K562 (cell line): ENCODE measurements at regions not wholly inside any gene's neighbourhood (a gene's known extent, or its start where the extent isn't known, plus 50 kb on each side); places are given as distances from the start of the nearest gene placed in this dataset.

Source experiments
- ATAC-seq: fragments of 200-7000 bp; cut with Tn5 transposase; 3 replicates; pipeline ENCODE4 v1.9.1; 2020; ENCODE audit warnings: moderate library complexity
- BruUV-seq: library from RNA; stranded (reverse); fragments of 400-500 nt; replicated peaks from 2 replicates; lab custom pipeline; 2021; lab: Mats Ljungman, UMichigan
- CTCF ChIA-PET: fragments of 300-600 bp; formaldehyde crosslinking; extraction: SDS; loops from one replicate; lab custom pipeline; 2021; ENCODE audit warnings: low intra/inter-chr PET ratio; lab: Yijun Ruan, JAX
- POLR2A ChIA-PET: fragments of 300-600, 350-650 bp; sonication (Branson Sonifier 250); formaldehyde crosslinking; extraction: SDS; loops from one replicate; lab custom pipeline; 2021; ENCODE audit warnings: antibody characterized with exemption, inconsistent platforms; lab: Yijun Ruan, JAX
- DNase-seq, 4 experiments: peaks; one replicate each; pipeline versions ENCODE4 v3.0.0 to v3.0.0-alpha.2; 2011 to 2018; ENCODE audit warnings: low spot score in 3 of 4, mixed read lengths in 3 of 4; ENCODE audit errors: extremely low read depth in 1 of 4
- FAIRE-seq: peaks from 2 replicates; lab custom pipeline; 2011; peaks lifted over from hg19 to GRCh38; lab: Jason Lieb, UNC
- H2AFZ ChIP-seq: 2 replicates; pipeline ENCODE4 v1.6.0; 2011; ENCODE audit warnings: low read depth, low read length, control low read depth, inconsistent platforms
- H3K27ac ChIP-seq: fragments of 200-600 bp; 3 replicates; pipeline ENCODE4 v1.8.0; 2011; ENCODE audit warnings: low read depth, mild to moderate bottlenecking, control low read depth, inconsistent platforms, low read length, moderate library complexity, mixed read lengths; ENCODE audit errors: extremely low read depth
- H3K27me3 ChIP-seq, 2 experiments: fragments of 300-600 bp in 1 of 2; 2 replicates in 1 of 2; 3 replicates in 1 of 2; pipeline versions ENCODE4 v1.6.0 to v1.8.0; 2011; ENCODE audit warnings: inconsistent platforms in 2 of 2, low read length in 2 of 2, mild to moderate bottlenecking in 1 of 2, mixed read lengths in 1 of 2, moderate library complexity in 1 of 2; ENCODE audit not compliant: control insufficient read depth in 2 of 2, insufficient read depth in 2 of 2
- H3K36me3 ChIP-seq: fragments of 300-600 bp; 3 replicates; pipeline ENCODE4 v1.8.0; 2011; ENCODE audit warnings: mild to moderate bottlenecking, low read length, inconsistent platforms; ENCODE audit not compliant: control insufficient read depth, insufficient read depth
- H3K4me1 ChIP-seq, 2 experiments: fragments of 200-600 bp in 1 of 2; replicated peaks in 1 of 2; 2 replicates in 1 of 2; 3 replicates in 1 of 2; pipeline versions ENCODE4 v1.5.1 to v1.8.0; 2011; ENCODE audit warnings: inconsistent platforms in 2 of 2, low read length in 2 of 2, mild to moderate bottlenecking in 1 of 2, mixed read lengths in 1 of 2, moderate library complexity in 1 of 2; ENCODE audit not compliant: control insufficient read depth in 2 of 2, insufficient read depth in 2 of 2
- H3K4me2 ChIP-seq: 2 replicates; pipeline ENCODE4 v1.6.1; 2011; ENCODE audit warnings: low read length, control low read depth, inconsistent platforms, mixed read lengths; ENCODE audit not compliant: insufficient read depth
- H3K4me3 ChIP-seq: fragments of 200-600 bp; sonication (generic), shearing (Covaris generic); 2 replicates; pipeline ENCODE4 v1.5.1; 2016; ENCODE audit warnings: control low read depth, inconsistent platforms
- H3K79me2 ChIP-seq: fragments of 200-600 bp; 3 replicates; pipeline ENCODE4 v1.8.0; 2011; ENCODE audit warnings: low read length, inconsistent platforms; ENCODE audit not compliant: control insufficient read depth, insufficient read depth
- H3K9ac ChIP-seq, 2 experiments: 2 replicates each; pipeline versions ENCODE4 v1.6.0 to v1.6.1; 2011; ENCODE audit warnings: low read depth in 2 of 2, low read length in 2 of 2, control low read depth in 1 of 2, inconsistent platforms in 1 of 2, mild to moderate bottlenecking in 1 of 2, mixed read lengths in 1 of 2; ENCODE audit not compliant: insufficient read depth in 1 of 2
- H3K9me1 ChIP-seq: one replicate; pipeline ENCODE4 v1.6.0; 2011; ENCODE audit warnings: inconsistent platforms, mild to moderate bottlenecking, low read length, moderate library complexity; ENCODE audit not compliant: control insufficient read depth, insufficient read depth
- H3K9me3 ChIP-seq: replicated peaks from 2 replicates; pipeline ENCODE4 v1.5.1; 2011; ENCODE audit warnings: low read depth, low read length, inconsistent platforms; ENCODE audit not compliant: control insufficient read depth, insufficient read depth
- H4K20me1 ChIP-seq: replicated peaks from 2 replicates; pipeline ENCODE4 v1.6.1; 2011; ENCODE audit warnings: low read length, inconsistent platforms, mixed read lengths; ENCODE audit not compliant: control insufficient read depth, insufficient read depth
- EGR1 ChIP-seq: fragments of 450-650 bp; conservative IDR thresholded peaks from 2 replicates; pipeline ENCODE4 v1.6.1; 2017; ENCODE audit warnings: mild to moderate bottlenecking
- GABPB2 ChIP-seq: fragments of 250-450 bp; sonication (Bioruptor Pico); conservative IDR thresholded peaks from 2 replicates; pipeline ENCODE4 v1.5.1; 2021; ENCODE audit warnings: mild to moderate bottlenecking
- HIVEP1 ChIP-seq: fragments of 250-450 bp; sonication (Bioruptor Pico); IDR thresholded peaks from 2 replicates; pipeline ENCODE4 v1.4.0; 2020; ENCODE audit warnings: mild to moderate bottlenecking
- KAT7 ChIP-seq: sonication (generic); formaldehyde crosslinking; IDR thresholded peaks from 2 replicates; pipeline ENCODE4 v1.8.0; 2022; ENCODE audit warnings: missing genetic modification reagents, mild to moderate bottlenecking, borderline replicate concordance
- KLF16 ChIP-seq: IDR thresholded peaks from 2 replicates; pipeline ENCODE4 v1.6.1; 2016; ENCODE audit warnings: antibody characterized with exemption
- NFYB ChIP-seq: IDR thresholded peaks from 2 replicates; pipeline ENCODE4 v1.6.1; 2011; ENCODE audit warnings: mild to moderate bottlenecking, moderate library complexity; ENCODE audit not compliant: insufficient read length; ENCODE audit errors: extremely low read depth
- NR0B1 ChIP-seq: fragments of 450-650 bp; IDR thresholded peaks from one replicate; pipeline ENCODE4 v1.6.1; 2018; ENCODE audit warnings: mild to moderate bottlenecking, moderate library complexity; ENCODE audit not compliant: partially characterized antibody
- PHF8 ChIP-seq: fragments of 200-600 bp; sonication (generic); IDR thresholded peaks from 2 replicates; pipeline ENCODE4 v1.6.1; 2012; ENCODE audit warnings: mixed run types, mild to moderate bottlenecking, inconsistent platforms, low read length, moderate library complexity, borderline replicate concordance
- POLR3G ChIP-seq: IDR thresholded peaks from 2 replicates; pipeline ENCODE4 v1.6.1; 2011; ENCODE audit not compliant: insufficient read length, insufficient replicate concordance; ENCODE audit errors: extremely low read depth
- TAL1 ChIP-seq: fragments of 450-650 bp; IDR thresholded peaks from 2 replicates; pipeline ENCODE4 v1.6.1; 2016; ENCODE audit warnings: mild to moderate bottlenecking
- ZKSCAN3 ChIP-seq: fragments of 250-450 bp; sonication (Bioruptor Pico); IDR thresholded peaks from 2 replicates; pipeline ENCODE4 v1.4.0; 2020
- WGBS: fragments of 100-300 bp; shearing (Covaris generic); methylation state at CpG from one replicate; pipeline ENCODE4 v1.1.6; 2016; ENCODE audit warnings: low coverage, mixed read lengths; ENCODE audit not compliant: insufficient coverage; ENCODE audit errors: missing lambda C conversion rate; 5-methylcytosine and 5-hydroxymethylcytosine counted together
- in situ Hi-C: fragments of 300-500 bp; cut with MboI; formaldehyde crosslinking; loops from 4 replicates; pipeline ENCODE4 v1.15.0; 2018; ENCODE audit warnings: inconsistent platforms, mixed read lengths
- intact Hi-C: fragments of 100-400 bp; cut with micrococcal nuclease; formaldehyde crosslinking; loops from 2 replicates; pipeline ENCODE4 v1.14.2; 2022
- TF ChIP-seq, protein P1 (sequence below): fragments of 450-650 bp; IDR thresholded peaks from 2 replicates; pipeline ENCODE4 v1.6.1; 2016

- CTCF ChIA-PET: no interaction called here
- Histone ChIP-seq H3K27me3 (no peaks in the 10 kb centered on the region), H3K79me2 (no peaks in the 10 kb centered on the region), H3K9ac (no peak overlapping the region)
- ATAC-seq: no peak
- in situ Hi-C loops: loop anchor here (25.0 kb wide), 2 partner anchors 595 to 795 kb away; no protein-coding TSS in a partner anchor
- TF ChIP-seq TAL1: no peak
- TF ChIP-seq POLR3G: no peak
- TF ChIP-seq, protein P1, sequence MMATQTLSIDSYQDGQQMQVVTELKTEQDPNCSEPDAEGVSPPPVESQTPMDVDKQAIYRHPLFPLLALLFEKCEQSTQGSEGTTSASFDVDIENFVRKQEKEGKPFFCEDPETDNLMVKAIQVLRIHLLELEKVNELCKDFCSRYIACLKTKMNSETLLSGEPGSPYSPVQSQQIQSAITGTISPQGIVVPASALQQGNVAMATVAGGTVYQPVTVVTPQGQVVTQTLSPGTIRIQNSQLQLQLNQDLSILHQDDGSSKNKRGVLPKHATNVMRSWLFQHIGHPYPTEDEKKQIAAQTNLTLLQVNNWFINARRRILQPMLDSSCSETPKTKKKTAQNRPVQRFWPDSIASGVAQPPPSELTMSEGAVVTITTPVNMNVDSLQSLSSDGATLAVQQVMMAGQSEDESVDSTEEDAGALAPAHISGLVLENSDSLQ: no peak
- TF ChIP-seq PHF8: no peak
- TF ChIP-seq KLF16: no peak
- TF ChIP-seq ZKSCAN3: no peak
- TF ChIP-seq EGR1: no peak
- TF ChIP-seq GABPB2 (CRISPR knock-in tag): no peak
- TF ChIP-seq NFYB: no peak
- no peak for TF ChIP-seq NR0B1
- TF ChIP-seq KAT7: no peak
- no peak for TF ChIP-seq HIVEP1
- TF ChIP-seq, all 486 proteins: peak for 0
- H3K9me3 ChIP-seq: no peaks in the 10 kb centered on the region
- H4K20me1 ChIP-seq: no peaks in the 10 kb centered on the region
- no peak for FAIRE-seq
- WGBS: 4% methylated on average over 3 of the region's 3 CpGs
- no peak for DNase-seq
- intact Hi-C loops: no loop called here
- no peak overlapping the region for H3K4me2 ChIP-seq
- H3K36me3 ChIP-seq: no peaks in the 10 kb centered on the region
- H3K4me1 ChIP-seq: no peaks in the 10 kb centered on the region
- no TSS peak for BruUV-seq
- H3K4me3 ChIP-seq: no peak overlapping the region
- POLR2A ChIA-PET: no interaction called here
- no peak overlapping the region for H2AFZ ChIP-seq
- H3K9me1 ChIP-seq: no peaks in the 10 kb centered on the region
- H3K27ac ChIP-seq: no peak overlapping the region
Measured at GRCh38 chr11:128042290-128042751, 545.0 kb downstream of the ETS1 start.
